ENCODE measurements at regions not wholly inside any gene's neighbourhood (a gene's known extent, or its start where the extent isn't known, plus 50 kb on each side); places are given as distances from the start of the nearest gene placed in this dataset.

DNA sequence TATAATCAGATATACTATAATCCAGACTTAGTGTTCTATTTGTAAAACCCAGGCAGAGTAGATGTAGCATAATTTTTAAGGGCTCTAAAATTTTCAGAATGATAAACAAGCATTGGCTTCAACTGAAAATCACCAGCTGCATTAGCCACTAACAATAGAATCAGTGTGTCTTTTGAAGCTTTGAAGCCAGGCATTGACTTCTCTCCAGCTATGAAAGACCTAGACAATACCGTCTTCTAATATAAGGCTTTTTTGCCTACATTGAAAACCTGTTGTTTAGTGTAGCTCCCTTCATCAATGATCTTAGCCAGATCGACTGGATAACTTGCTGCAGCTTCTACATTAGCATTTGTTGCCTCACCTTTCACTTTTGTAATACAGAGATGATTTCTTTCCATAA is 1877.3 kb upstream of the ACO1 start:
- H3K56ac ChIP-seq (ENCODE audit: extremely low read depth, insufficient read depth, low read length) = no peak overlapping the region
- no peaks in the 10 kb centered on the region for H3K79me1 ChIP-seq (ENCODE audit: low read depth in 1 of 2, low read length in 2 of 2)
- in situ Hi-C loops (cut with MboI; ENCODE audit: low sequenced_read_pairs) (no loop called here), dilution Hi-C loops (cut with HindIII; ENCODE audit: low sequenced_read_pairs, unreplicated experiment) (no loop called here), intact Hi-C loops (cut with micrococcal nuclease) (no loop called here)
- no peak overlapping the region for H3K4me3 ChIP-seq (ENCODE audit: insufficient read depth, low read depth, low read length)
- H3K9me1 ChIP-seq (ENCODE audit: insufficient read depth, low read length) = no peaks in the 10 kb centered on the region
- H4K8ac ChIP-seq (ENCODE audit: low read depth in 2 of 2, low read length in 2 of 2) = no peak overlapping the region
- ChIA-PET CTCF (no interaction called here), POLR2A (ENCODE audit: unreplicated experiment) (no interaction called here)
- no peaks in the 10 kb centered on the region for H3K27me3 ChIP-seq (ENCODE audit: control insufficient read depth, insufficient read depth, low read length)
- no peak overlapping the region for H3K27ac ChIP-seq (ENCODE audit: insufficient read depth, low read length)
- TF ChIP-seq, protein P1, sequence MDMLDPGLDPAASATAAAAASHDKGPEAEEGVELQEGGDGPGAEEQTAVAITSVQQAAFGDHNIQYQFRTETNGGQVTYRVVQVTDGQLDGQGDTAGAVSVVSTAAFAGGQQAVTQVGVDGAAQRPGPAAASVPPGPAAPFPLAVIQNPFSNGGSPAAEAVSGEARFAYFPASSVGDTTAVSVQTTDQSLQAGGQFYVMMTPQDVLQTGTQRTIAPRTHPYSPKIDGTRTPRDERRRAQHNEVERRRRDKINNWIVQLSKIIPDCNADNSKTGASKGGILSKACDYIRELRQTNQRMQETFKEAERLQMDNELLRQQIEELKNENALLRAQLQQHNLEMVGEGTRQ (IDR thresholded peaks at IDR 0.05; ENCODE audit: low read depth, low read length) = no peak
- TF ChIP-seq CHD1 (IDR thresholded peaks at IDR 0.05; ENCODE audit: low read depth, low read length) (no peak), SMC3 (IDR thresholded peaks at IDR 0.05; ENCODE audit: low read depth, low read length) (no peak), MAFK (IDR thresholded peaks at IDR 0.05; ENCODE audit: low read depth, low read length) (no peak), NFE2L2 (IDR thresholded peaks at IDR 0.05; ENCODE audit: low read depth, low read length) (no peak), CEBPB (IDR thresholded peaks at IDR 0.05; ENCODE audit: low read depth, low read length) (no peak), RAD21 (IDR thresholded peaks at IDR 0.05; ENCODE audit: low read length) (no peak), POLR2A (IDR thresholded peaks at IDR 0.05; ENCODE audit: low read depth, low read length) (no peak), RCOR1 (IDR thresholded peaks at IDR 0.05; ENCODE audit: insufficient replicate concordance, low read length) (no peak), MAZ (IDR thresholded peaks at IDR 0.05; ENCODE audit: borderline replicate concordance, low read depth, low read length) (no peak), FOS (IDR thresholded peaks at IDR 0.05; ENCODE audit: low read depth, low read length) (no peak), RFX5 (IDR thresholded peaks at IDR 0.05; ENCODE audit: low read depth, low read length) (no peak), MXI1 (IDR thresholded peaks at IDR 0.05; ENCODE audit: borderline replicate concordance, low read depth, low read length) (no peak), BHLHE40 (IDR thresholded peaks at IDR 0.05; ENCODE audit: low read depth, low read length) (no peak)
- TF ChIP-seq, protein P2, sequence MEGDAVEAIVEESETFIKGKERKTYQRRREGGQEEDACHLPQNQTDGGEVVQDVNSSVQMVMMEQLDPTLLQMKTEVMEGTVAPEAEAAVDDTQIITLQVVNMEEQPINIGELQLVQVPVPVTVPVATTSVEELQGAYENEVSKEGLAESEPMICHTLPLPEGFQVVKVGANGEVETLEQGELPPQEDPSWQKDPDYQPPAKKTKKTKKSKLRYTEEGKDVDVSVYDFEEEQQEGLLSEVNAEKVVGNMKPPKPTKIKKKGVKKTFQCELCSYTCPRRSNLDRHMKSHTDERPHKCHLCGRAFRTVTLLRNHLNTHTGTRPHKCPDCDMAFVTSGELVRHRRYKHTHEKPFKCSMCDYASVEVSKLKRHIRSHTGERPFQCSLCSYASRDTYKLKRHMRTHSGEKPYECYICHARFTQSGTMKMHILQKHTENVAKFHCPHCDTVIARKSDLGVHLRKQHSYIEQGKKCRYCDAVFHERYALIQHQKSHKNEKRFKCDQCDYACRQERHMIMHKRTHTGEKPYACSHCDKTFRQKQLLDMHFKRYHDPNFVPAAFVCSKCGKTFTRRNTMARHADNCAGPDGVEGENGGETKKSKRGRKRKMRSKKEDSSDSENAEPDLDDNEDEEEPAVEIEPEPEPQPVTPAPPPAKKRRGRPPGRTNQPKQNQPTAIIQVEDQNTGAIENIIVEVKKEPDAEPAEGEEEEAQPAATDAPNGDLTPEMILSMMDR (conservative IDR thresholded peaks at IDR 0.05; ENCODE audit: low read depth, low read length) = no peak
- TF ChIP-seq, protein P3, sequence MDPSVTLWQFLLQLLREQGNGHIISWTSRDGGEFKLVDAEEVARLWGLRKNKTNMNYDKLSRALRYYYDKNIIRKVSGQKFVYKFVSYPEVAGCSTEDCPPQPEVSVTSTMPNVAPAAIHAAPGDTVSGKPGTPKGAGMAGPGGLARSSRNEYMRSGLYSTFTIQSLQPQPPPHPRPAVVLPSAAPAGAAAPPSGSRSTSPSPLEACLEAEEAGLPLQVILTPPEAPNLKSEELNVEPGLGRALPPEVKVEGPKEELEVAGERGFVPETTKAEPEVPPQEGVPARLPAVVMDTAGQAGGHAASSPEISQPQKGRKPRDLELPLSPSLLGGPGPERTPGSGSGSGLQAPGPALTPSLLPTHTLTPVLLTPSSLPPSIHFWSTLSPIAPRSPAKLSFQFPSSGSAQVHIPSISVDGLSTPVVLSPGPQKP (IDR thresholded peaks at IDR 0.05; ENCODE audit: borderline replicate concordance, low read depth, low read length) = no peak
- no peak overlapping the region for H2BK5ac ChIP-seq (ENCODE audit: low read depth, low read length, poor library complexity, severe bottlenecking)
- H3K9ac ChIP-seq (ENCODE audit: low read depth, low read length) = no peak overlapping the region
- no TSS peak for BruUV-seq (replicated peaks)
- H2BK15ac ChIP-seq (ENCODE audit: low read depth, low read length) = no peak overlapping the region
- H3K18ac ChIP-seq (ENCODE audit: low read depth, low read length) = no peak overlapping the region
- no peak overlapping the region for H4K91ac ChIP-seq (ENCODE audit: insufficient read depth, low read depth, low read length)
- H3K4me1 ChIP-seq (ENCODE audit: control insufficient read depth, insufficient read depth, low read length) = no peaks in the 10 kb centered on the region
- H3K9me3 ChIP-seq (ENCODE audit: control insufficient read depth, insufficient read depth, low read length) = no peaks in the 10 kb centered on the region
- H3K23ac ChIP-seq (ENCODE audit: low read depth, low read length) = no peak overlapping the region
- no peak overlapping the region for H2BK120ac ChIP-seq (ENCODE audit: low read depth, low read length)
- H2AK9ac ChIP-seq (replicated peaks; ENCODE audit: low read depth, low read length, poor library complexity) = no peak overlapping the region
- no peak for DNase-seq
- H3K4ac ChIP-seq (ENCODE audit: low read depth, low read length) = no peak overlapping the region
- H2BK20ac ChIP-seq (ENCODE audit: low read depth, low read length) = no peak overlapping the region
- no peak overlapping the region for H3K4me2 ChIP-seq (ENCODE audit: low read depth, low read length)
- H4K5ac ChIP-seq (ENCODE audit: low read depth, low read length) = no peak overlapping the region
- H3K36me3 ChIP-seq (ENCODE audit: control insufficient read depth, insufficient read depth, low read length) = no peaks in the 10 kb centered on the region
- no peaks in the 10 kb centered on the region for H4K20me1 ChIP-seq (ENCODE audit: insufficient read depth, low read length)
- H2AK5ac ChIP-seq (ENCODE audit: low read depth, low read length) = no peak overlapping the region
- H3K14ac ChIP-seq (replicated peaks; ENCODE audit: low read depth, low read length) = no peak overlapping the region
- H2AFZ ChIP-seq (replicated peaks; ENCODE audit: low read length, poor library complexity) = no peak overlapping the region
- ATAC-seq (ENCODE audit: low read depth) = no peak
- no CpG with 5 or more reads among the region's 2 CpGs for WGBS, 2 experiments (ENCODE audit: extremely low coverage in 2 of 2, insufficient read length in 1 of 2)
